BE2C (cell line): ENCODE measurements at regions not wholly inside any gene's neighbourhood (a gene's known extent, or its start where the extent isn't known, plus 50 kb on each side); places are given as distances from the start of the nearest gene placed in this dataset.

Experiments used
- DNase-seq: peaks from one replicate; pipeline ENCODE4 v3.0.0-alpha.2; 2020
- H3K27me3 ChIP-seq: fragments of 250-450 bp; sonication (Bioruptor Pico); 2 replicates; pipeline ENCODE4 v1.5.1; 2020; ENCODE audit warnings: mild to moderate bottlenecking
- H3K36me3 ChIP-seq: fragments of 250-450 bp; sonication (Bioruptor Pico); 2 replicates; pipeline ENCODE4 v1.5.1; 2020; ENCODE audit warnings: mild to moderate bottlenecking
- H3K4me1 ChIP-seq: fragments of 250-450 bp; sonication (Bioruptor Pico); 2 replicates; pipeline ENCODE4 v1.5.1; 2020
- H3K4me3 ChIP-seq: 2 replicates; pipeline ENCODE4 v1.5.1; 2011; ENCODE audit warnings: low read depth, low read length
- H3K9me3 ChIP-seq: fragments of 250-450 bp; sonication (Bioruptor Pico); 2 replicates; pipeline ENCODE4 v1.5.1; 2020
- CTCF ChIP-seq: IDR thresholded peaks from 2 replicates; pipeline ENCODE4 v1.5.1; 2012; ENCODE audit warnings: mild to moderate bottlenecking, low read depth, low read length

- Histone ChIP-seq H3K4me3 (no peak overlapping the region), H3K36me3 (no peaks in the 10 kb centered on the region), H3K27me3 (no peaks in the 10 kb centered on the region), H3K4me1 (no peaks in the 10 kb centered on the region), H3K9me3 (no peaks in the 10 kb centered on the region; the same call in 1 of the 2 replicates)
- no peak for DNase-seq
- no peak for TF ChIP-seq CTCF
These were observed 196.7 kb downstream of the MTERF1 start for GRCh38 chr7:91683823-91684222.

GRCh38 chr7:91685544-91685943, 195.0 kb downstream of the MTERF1 start:
- Histone ChIP-seq H3K27me3 (no peaks in the 10 kb centered on the region), H3K36me3 (no peaks in the 10 kb centered on the region), H3K4me3 (no peak overlapping the region), H3K4me1 (no peaks in the 10 kb centered on the region), H3K9me3 (no peaks in the 10 kb centered on the region; the same call in 1 of the 2 replicates)
- DNase-seq: no peak
- no peak for TF ChIP-seq CTCF

GRCh38 chr7:91690541-91691070, 189.9 kb downstream of the MTERF1 start:
- Histone ChIP-seq H3K4me1 (no peaks in the 10 kb centered on the region), H3K36me3 (no peaks in the 10 kb centered on the region), H3K27me3 (no peaks in the 10 kb centered on the region), H3K9me3 (no peaks in the 10 kb centered on the region), H3K4me3 (no peak overlapping the region)
- TF ChIP-seq CTCF: no peak
- no peak for DNase-seq

- H3K27me3 ChIP-seq: no peaks in the 10 kb centered on the region
- H3K4me1 ChIP-seq: no peaks in the 10 kb centered on the region
- H3K9me3 ChIP-seq: no peaks in the 10 kb centered on the region
- no peaks in the 10 kb centered on the region for H3K36me3 ChIP-seq
- H3K4me3 ChIP-seq: no peak overlapping the region
- TF ChIP-seq CTCF: no peak
- DNase-seq: no peak
These were observed 188.6 kb downstream of the MTERF1 start for GRCh38 chr7:91691865-91692264.

GRCh38 chr7:91692800-91693199, 187.7 kb downstream of the MTERF1 start:
- DNase-seq: no peak
- Histone ChIP-seq H3K9me3 (no peaks in the 10 kb centered on the region), H3K36me3 (no peaks in the 10 kb centered on the region), H3K27me3 (no peaks in the 10 kb centered on the region), H3K4me1 (no peaks in the 10 kb centered on the region), H3K4me3 (no peak overlapping the region)
- no peak for TF ChIP-seq CTCF

GRCh38 chr7:91694351-91694841, 186.1 kb downstream of the MTERF1 start:
- no peaks in the 10 kb centered on the region for H3K9me3 ChIP-seq
- no peak for DNase-seq
- no peaks in the 10 kb centered on the region for H3K36me3 ChIP-seq
- no peaks in the 10 kb centered on the region for H3K27me3 ChIP-seq
- no peak for TF ChIP-seq CTCF
- H3K4me1 ChIP-seq: no peaks in the 10 kb centered on the region
- H3K4me3 ChIP-seq: no peak overlapping the region
